GM21825 (cell line): ENCODE measurements at regions not wholly inside any gene's neighbourhood (a gene's known extent, or its start where the extent isn't known, plus 50 kb on each side); places are given as distances from the start of the nearest gene placed in this dataset.
"Not testable (repeated sequence)": the region's sequence is repeated elsewhere in the genome, so short reads cannot be mapped to it uniquely, and the experiment has no call there.

Experiments
- ATAC-seq: cut with Tn5 transposase; IDR thresholded peaks from one replicate; pipeline ENCODE4 v1.9.1; 2021; ENCODE audit warnings: mild to moderate bottlenecking, moderate library complexity; ENCODE audit not compliant: unreplicated experiment

- ATAC-seq: no peak
Measured at GRCh38 chr21:20215959-20216358, 782.2 kb upstream of the NCAM2 start.

DNA sequence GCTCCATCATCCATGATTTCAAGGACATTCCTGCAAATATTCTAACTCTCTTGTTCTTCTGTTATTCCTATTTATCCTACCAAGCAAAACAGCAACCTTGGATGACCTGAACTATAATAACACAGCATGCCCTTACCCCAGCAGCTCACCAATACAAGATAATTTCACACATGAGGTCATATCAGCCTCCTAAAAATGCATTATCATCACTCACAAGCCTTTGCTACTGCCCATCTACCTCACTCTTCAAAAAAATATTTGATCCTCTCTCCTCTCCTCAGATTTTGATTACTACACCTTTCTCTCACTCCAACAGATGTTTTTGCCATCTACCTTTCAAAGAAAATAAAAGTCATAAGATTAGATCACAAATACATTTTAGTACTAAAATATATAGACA, 777.6 kb upstream of the NCAM2 start:
- ATAC-seq: no peak

- ATAC-seq: not testable (repeated sequence)
Measured at GRCh38 chr21:20221981-20222380, 776.2 kb upstream of the NCAM2 start.

DNA sequence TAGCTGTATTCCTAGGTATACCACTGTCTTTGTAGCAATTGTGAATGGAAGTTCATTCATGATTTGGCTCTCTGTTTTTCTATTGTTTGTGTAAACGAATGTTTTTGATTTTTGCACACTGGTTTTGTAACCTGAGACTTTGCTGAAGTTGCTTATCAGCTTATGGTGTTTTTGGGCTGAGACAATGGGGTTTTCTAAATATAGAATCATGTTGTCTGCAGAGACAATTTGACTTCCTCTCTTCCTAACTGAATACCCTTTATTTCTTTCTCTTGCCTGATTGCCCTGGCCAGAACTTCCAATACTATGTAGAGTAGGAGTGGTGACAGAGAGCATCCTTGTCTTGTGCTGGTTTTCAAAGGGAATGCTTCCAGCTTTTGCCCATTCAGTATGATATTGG, 761.6 kb upstream of the NCAM2 start:
- not testable (repeated sequence) for ATAC-seq

DNA sequence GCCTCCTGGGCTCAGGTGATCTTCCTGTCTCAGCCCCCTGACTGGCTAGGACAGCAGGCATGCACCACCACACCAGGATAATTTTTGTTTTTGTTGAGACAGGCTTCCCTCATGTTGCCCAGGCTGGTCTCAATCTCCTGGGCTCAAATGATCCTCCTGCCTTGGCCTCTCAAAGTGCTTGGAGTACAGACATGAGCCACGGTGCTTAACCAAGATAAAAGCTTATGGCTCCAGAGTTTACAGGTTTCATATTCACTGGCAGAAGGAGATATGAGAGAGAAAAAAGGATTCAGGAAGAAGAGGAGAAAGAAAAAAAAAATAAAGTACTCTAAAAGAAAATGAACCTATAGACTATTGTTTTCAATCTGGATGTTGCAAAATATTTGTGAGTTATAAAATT, 748.8 kb upstream of the NCAM2 start:
- ATAC-seq: no peak

DNA sequence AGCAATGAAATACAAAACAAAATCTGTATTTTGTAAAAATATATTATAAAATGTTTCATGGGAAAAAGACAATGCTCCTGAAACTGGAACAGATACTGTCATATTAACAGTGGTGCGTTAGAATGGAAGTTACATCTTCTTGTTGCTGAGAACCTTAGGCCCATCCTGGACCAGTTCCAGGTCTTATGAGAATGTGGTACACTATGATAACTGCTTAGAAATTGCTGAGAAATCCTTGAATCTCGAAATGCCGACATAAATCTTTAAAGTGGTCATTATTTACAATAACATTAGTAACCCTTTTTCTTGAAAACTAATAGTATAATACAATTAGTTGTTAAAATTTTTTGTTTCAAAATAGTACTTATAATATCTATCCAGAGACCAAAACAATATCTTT, 747.9 kb upstream of the NCAM2 start:
- ATAC-seq: no peak

DNA sequence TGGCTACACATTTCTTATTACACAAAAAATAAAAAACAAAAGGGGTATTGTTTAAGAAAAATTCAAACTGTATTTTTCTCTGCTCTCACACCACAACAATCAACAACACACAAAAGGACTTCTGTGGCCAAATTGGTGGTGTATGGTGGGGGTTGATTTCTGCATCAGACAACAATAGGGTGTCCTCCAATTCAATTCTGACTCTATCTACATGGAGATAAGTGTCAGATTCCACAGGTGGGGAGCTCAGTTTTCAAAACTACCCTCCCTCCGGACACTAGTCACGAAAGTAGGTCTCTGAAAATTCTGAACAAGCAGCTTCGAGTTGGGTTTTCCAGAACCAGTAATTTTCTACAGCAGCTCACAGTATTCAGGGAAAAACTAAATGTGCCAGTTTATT, 744.9 kb upstream of the NCAM2 start:
- no peak for ATAC-seq

GRCh38 chr21:20254964-20255363, 743.2 kb upstream of the NCAM2 start:
- ATAC-seq: no peak

DNA sequence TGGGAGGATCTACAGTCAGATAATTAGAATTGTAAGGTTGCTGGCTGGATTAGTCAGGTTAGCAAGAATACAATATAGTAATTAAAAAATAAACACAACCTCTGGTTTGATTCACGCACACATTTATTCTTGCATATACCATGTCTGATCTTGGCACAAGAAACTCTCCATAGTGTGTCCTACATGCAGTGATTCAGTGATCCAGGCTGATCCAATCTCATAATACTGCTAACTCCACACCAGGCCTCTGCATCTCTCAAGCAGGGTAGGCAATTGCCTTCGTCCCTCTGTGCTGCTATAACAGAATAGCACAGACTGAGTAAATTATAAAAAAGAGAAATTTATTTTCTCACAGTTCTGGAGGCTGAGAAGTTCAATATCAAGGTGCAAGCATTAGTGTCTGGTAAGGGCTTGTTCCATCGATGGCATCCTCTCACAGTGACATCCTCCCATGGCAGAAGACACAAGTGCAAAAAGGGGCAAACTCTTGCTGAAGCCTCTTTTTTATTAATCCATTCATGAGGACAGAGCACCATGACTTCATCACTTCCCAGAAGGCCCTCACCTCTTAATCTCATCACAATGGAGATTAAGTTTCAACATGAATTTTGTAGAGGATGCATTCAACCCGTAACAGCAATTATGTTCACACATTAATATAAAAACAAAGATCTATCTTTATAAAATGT, 741.0 kb upstream of the NCAM2 start:
- ATAC-seq: no peak

DNA sequence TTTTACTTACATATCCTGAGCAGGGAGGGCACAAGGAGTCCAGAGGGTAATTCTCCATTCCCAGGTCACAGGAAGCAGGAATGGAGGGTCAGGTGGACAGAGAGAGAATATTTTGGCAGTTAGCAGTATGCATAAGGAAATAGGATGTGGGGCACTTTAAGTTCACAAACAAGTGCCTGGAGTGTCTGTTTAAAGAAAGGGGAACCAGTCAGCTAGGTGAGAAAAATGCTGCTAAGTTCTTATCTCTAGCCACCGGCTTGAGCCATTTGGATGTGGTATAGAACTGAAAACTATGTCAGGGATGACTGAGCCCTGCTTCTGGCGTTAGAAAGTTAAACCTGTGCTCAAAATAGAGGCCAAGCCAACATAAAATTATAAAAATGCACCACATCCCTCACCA, 739.7 kb upstream of the NCAM2 start:
- ATAC-seq: no peak

- ATAC-seq: no peak
Measured at GRCh38 chr21:20259031-20259867, 739.0 kb upstream of the NCAM2 start.

DNA sequence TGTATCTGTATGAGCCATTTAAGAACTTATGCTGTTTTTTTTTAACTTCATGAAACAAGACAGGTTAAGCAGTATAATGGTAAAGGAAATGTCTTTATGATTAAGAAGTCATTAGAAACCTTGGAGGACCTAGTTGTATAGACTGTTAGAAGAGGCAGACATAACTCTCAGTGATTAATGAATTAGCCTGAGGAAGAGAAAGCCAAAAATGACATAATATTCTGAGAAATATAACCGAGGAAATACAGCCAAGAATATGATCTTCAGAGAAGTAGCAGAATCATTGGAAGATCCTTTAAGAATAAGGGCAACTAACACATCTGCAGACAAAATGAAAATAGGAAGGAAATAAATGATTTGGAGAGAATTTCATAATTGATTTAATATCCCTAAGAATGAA, 738.1 kb upstream of the NCAM2 start:
- ATAC-seq: no peak

- ATAC-seq: no peak
Measured at GRCh38 chr21:20261364-20261763, 736.8 kb upstream of the NCAM2 start.

DNA sequence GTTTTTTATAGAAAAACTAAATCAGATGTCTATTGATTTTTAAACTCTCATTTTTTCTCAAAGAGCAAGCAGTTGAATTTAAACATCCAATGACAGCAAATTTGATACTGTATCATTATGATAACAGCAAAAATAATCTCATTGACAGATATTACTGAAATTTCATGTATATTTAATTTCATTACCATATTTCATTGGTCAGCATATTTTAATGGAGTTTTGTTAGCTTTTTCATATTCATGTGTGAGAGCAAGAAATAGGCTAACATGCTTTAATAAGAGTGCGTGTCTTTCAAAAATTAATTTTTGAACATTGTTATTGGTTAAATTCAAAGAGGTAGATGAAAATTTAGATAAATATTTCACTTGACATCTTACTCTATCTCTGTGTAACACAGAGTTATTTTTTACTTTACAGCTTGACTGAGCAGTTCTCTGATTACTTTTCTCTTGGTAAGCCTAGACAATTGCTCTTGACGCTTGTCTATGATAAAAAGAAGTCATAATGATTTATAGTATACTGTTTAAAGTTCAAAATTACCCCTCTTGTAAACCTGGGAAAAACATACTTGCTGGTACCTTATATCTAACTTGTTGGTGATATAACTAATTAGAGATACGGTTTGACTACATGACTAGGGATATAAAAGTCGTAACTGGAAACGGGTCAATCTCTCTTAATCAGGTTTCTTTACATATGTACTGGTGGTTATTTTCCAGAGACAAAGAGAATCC, 732.3 kb upstream of the NCAM2 start:
- no peak for ATAC-seq

GRCh38 chr21:20266441-20266710, 731.8 kb upstream of the NCAM2 start:
- no peak for ATAC-seq

- no peak for ATAC-seq
Measured at GRCh38 chr21:20270365-20271055, 727.7 kb upstream of the NCAM2 start.

DNA sequence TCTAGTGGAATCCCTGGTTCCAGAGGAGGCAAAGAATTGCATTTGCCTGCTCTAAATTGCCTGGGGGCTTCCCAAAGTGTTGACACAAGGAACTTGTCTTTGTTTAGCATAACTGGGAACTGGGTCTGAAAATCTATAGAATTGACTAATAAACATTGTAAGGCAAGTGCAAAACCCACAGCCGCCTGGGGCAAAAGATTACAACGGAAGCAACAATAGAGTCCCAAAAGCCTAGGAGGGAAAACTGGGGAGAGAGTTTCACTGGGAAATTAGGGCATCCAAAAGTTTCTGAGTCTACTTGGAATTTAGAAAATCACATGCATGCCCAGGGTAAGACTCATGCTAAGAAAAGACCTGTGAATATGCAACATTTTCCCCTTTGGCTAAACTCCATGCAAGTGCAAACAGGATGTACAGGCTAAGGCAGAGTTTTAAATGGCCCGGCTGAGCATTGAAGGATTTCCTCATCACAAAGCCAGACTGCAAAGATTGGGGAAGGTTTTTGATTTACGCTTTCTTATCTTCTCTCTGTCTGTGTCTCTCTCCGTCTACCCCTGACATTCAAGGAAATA, 725.3 kb upstream of the NCAM2 start:
- no peak for ATAC-seq

GRCh38 chr21:20276377-20276776, 721.8 kb upstream of the NCAM2 start:
- no peak for ATAC-seq

- no peak for ATAC-seq
Measured at GRCh38 chr21:20276954-20277353, 721.3 kb upstream of the NCAM2 start.

GRCh38 chr21:20283836-20284235, 714.4 kb upstream of the NCAM2 start:
- ATAC-seq: no peak

- ATAC-seq: no peak
Measured at GRCh38 chr21:20292280-20292679, 705.9 kb upstream of the NCAM2 start.
